ENCODE measurements at regions not wholly inside any gene's neighbourhood (a gene's known extent, or its start where the extent isn't known, plus 50 kb on each side); places are given as distances from the start of the nearest gene placed in this dataset.

DNA sequence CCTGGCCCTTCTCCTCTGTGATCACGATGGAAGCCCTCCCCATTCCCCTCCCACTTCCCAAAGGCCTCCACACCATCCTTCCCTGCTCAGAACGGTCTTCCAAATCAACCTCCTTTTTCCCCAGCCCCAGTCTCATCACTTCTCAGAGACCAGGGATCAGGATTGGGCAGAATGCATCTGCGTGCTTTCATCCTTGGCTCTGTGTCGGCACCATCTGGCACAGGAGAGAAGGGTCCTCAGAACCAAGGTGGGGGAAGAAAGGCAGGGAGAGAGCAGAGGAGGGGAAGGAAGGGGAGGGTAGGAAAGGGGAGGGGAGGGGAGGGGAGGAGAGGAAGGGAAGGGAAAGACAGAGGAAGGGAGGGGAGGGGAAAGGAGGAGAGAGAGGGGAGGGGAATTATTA, 52.4 kb upstream of the FICD start:
- DNase-seq = no peak

DNA sequence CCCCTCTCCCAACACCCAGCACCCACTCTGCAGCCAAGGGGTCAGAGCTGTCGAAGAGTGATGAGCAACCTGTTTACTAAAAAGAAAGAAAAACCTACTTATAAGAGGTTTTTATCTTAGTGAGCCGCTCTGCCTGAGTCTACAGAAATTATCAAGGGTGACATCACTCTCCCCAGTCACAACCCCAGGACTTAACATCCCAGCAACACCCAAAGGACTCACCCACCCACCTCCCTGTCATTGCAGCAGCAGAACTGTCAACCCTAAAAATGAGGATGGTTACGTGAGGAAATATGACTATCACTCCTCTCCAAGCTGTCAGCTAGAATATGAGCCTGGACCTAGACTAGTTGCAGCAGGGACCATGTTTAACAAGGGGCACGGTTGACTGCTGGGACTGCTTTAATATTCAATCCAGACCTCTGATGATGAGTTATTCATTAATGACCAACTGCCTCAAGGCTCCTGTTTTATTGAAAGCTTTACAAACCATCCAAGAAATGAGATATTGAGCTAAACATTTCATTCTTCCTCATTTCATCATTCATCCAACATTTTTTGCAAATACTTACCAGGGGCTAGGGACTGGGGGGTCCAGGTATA, 53.9 kb upstream of the FICD start:
- no peak for DNase-seq

DNA sequence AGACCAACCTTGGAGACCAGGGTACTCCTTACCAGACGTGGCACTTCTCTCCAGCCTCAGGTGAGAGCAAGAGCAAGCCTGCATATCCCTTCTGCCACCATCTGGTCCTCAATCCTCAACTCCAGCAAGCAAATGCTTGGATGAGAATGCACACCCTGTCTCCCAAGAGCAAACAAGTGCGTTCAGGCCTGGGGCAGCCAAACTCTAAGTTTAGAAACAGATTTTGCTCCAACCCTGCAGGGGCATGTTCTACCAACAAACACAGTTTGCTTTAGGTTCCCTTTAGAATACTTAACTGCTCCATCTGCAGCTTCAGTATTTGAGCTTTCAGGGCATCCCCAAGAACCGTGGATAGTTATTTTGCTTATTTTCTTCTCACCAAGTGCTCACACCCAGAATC, 55.9 kb upstream of the FICD start:
- no peak for DNase-seq

DNA sequence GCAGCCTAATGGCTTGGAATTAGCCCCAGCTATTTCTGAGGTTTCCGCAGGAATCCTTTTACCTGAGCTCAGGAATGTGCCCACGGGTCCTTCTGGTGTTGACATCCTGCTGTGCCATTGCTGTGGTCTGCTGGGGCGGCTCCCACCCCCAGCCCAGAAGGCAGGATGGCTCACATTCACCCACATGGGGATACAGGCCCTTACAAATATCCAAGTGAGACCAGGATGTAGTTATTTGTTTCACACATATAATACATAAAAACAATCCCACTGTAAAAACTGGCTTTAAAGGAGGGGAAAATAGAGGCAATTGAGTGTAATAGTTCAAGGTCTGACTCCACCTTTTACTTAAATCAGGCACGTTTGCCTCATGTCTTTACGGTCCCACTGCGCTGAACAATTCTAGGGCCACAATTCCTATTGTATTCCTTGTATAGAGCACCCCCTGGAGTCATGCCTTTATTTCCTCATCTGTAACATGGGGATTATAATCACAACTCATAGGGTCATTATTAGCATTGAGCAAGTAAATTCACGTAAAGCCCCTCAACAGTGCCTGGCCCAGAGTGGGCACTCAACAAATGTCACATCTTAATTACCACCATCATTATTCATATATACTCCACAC, 57.2 kb upstream of the FICD start:
- DNase-seq = no peak

DNA sequence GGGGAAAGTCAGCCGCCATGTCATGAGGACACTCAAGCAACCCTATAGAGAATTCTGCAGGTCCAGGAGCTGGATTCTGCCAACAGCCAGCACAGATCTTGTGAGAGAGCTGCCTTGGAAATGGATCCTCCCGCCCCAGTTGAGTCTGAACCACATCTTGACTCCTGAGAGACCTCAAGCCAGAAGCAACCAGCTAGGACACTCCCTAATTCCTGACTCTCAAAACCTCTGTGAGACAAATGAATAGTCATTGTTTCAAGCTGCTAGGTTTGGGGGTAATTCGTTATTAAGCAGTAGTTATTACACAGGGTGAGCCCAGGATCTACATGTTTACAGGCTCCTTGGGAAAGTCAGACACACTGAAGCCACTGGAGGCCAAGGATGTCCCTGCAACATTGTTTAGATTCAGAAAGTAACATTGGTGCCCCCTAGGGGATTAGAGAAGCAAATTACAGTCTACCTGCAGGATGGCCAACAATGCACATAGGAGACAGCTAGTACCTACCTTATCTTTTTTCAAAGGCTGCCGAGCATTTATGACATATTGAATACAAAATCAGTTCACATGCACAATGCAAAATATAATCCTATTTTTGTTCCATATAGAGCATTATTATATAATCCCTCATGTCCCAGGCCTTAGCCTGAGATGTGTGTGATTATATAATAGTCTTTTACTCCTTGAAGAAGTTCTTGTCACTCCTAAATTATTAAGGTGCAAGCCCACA, 57.9 kb upstream of the FICD start:
- DNase-seq = peak; percentile 51

DNA sequence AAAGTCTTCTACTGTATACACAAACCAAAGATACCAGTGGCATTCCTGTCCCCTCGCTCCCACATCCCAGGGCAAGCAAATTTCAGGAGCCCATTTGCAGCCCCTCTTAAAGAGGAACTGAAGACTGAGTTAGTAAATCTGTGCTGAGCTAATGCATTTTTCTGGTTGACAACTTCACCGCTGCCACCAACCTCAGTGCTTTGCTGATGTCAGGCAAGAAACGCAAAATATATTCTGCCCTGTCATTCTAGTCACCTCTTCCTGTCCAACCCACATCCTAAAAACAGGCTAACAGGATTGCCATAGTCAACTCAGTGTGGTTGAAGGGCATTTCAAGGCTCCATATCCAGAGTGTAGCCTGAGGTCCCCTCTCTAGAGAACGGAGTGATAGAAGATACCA, 59.4 kb upstream of the FICD start:
- DNase-seq = no peak

DNA sequence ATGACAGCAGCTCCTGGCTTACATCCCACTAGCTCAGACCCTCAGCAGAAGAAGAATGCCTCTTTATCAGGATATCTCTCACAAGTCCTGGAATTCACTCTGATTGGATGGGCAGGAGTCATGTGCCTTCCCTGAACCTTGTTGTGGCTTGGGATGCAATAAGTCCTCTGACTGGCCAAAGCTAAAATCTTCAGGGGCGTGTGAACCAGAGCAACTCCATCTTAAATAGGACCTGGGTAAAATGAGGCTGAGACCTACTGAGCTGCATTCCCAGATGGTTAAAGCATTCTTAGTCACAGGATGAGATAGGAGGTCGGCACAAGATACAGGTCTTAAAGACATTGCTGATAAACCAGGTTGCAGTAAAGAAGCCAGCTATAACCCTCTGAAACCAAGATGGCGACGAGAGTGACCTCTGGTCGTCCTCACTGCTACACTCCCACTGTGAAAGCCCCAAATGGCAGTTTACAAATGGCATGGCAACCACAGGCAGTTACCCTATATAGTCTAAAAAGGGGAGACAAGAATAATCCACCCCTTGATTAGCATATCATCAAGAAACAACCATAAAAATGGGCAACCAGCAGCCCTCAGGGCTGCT, 60.4 kb upstream of the FICD start:
- DNase-seq = no peak

DNA sequence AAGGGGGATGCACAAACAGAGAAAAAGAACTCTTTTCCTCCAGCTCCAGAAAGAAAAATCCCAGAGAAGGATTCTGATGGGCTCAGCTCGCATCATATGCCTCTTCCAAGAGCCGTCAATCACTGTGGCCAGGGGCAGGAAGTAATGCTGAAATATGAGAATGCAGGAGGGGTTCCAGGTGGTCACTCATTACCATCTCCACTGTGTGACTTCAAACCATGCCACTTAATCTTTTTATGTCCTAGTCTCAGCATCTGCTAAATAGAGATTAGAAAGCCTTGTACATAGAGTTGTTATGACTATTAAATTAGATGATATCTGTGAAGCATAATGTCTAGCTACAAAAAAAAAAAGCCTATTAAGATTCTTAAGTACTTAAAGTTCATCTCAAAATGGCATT, 65.6 kb upstream of the FICD start:
- DNase-seq = no peak

DNA sequence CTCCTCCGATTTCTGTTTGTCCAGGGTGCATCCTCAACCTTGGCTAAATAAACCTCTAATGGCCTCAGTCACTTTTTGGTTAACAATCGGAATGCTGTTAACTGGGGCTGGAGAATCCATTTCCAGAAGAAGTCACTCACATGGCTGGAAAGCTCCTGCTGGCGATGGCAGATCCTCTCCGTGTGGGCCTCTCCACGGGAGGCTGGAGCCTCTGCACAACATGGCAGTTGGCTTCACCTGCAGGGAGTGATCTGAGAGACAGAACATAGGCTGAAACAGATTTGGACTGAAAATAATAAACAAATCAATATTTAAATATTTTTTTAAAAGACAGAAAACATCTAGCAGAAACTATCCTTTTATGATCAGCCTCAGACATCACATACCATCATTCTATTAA, 66.8 kb upstream of the FICD start:
- DNase-seq = no peak

DNA sequence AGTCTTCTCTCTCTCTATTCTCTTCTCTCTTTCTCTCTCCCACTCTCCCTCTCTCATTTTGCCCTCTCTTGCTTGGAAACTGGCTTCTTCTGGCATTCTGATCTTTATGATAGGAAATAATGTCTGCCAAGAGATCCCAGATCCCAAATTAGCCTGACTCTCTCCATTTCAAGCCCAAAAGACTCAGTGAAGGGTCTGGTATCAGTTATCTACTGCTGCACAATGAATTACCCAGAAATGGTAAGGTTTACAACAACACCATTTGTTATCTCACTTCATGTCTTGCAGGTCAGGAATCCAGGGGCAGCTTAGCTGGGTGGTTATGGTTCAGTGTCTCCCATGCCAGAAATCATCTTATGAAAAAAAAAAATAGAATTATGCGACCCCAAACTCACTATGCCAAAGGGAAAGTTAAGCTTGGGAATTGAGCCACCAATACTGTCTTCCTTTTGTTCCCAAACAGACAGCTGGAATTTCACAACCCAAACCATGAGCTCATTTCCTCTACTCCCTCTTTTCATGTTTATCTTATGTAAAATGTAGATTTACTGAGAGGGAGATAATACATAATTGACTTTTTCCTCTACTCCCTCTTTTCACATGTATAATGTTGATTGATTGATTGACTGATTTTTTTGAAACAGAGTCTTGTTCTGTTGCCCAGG, 67.8 kb upstream of the FICD start:
- DNase-seq = peak; percentile 15

DNA sequence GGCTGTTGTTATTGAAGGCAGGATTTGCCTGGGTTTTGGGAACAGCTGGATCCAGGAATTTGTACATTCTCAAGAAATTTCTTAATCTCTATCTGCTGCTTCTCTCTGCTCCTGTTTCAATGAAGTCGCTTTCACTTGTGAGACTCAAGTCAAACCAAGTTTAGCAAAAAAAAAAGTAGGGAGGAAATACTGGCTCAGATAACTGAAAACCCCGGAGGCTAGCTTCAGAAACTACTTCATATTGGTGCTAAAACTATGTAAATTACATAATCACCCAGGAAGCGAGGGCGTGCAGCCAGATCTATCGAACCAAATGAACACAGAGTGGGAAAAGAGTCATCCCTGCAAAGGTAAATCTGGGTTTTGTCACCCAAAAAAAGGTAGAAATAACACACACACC, 68.3 kb upstream of the FICD start:
- DNase-seq = peak; percentile 9

DNA sequence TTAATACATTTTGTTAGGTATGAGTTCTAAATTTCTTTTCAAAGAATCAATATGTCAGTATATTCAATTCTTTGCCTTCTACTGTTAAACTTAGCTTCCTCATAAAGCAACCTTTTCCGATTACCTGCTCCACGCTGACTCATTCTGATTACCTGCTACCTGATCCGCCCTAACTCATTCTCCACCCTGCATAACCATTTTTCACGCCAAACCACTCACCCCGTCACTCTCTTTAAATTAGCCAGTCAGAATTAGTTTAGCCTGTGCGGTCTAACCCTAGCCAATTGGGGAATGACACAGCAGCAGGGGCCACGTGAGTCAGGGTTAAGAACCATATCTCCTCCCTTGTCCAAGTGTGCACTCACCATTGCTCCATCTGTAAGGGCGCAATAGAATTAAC, 72.2 kb upstream of the FICD start:
- DNase-seq = no peak

DNA sequence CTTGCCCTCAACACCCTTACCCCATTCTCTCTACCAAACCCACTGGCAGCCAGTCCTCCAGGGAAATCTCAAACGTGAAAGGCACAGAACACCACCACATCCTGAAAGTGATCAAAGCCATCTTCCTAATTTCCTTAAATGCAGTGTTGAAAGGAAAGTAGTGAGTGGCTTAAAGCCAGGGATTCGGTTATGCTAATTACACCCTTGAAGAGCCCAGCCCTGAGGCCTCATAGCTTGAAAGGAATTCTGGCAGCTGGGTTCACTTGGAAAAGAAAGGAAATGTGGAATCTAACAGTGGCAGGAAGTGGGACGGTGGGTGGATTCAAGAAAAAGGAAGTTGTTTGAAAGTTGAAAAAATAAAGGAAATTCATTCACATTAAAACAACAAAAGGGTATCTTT, 73.0 kb upstream of the FICD start:
- peak; percentile 12 for DNase-seq

DNA sequence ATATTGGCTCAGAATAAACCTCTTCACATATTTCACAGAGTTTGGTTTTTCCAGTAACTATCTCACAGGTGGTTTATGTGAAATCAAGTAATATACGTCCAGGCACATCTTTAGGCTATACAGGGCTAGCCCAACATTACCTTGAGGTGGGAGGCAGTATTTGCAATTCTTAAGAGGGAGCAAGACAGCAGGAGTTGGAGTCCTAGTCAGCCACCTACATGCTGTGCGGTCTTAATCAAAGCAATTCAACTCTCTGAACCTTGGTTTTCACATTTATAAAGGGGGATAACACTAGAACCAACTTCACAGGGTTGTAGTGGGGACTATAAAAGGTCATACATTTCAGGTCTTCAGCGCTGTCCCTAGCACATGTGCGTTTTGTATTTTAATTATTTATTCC, 73.5 kb upstream of the FICD start:
- DNase-seq = no peak

DNA sequence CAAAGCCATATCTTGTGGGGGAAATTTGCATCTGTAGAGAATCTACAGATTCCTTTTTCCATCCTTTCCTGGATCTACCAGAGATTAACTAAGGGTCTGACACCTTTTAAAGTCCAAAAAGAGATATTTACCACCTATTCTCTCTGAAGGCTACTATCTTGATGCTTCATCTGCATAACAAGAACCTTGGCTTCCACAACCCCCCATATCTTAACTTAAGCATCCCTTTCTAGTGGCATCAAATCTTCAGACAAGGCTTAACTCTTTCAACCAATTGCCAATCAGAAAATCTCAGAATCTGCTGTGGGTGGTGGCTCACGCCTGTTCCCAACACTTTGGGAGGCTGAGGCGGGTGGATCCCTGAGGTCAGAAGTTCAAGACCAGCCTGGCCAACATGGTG, 74.3 kb upstream of the FICD start:
- DNase-seq = no peak

DNA sequence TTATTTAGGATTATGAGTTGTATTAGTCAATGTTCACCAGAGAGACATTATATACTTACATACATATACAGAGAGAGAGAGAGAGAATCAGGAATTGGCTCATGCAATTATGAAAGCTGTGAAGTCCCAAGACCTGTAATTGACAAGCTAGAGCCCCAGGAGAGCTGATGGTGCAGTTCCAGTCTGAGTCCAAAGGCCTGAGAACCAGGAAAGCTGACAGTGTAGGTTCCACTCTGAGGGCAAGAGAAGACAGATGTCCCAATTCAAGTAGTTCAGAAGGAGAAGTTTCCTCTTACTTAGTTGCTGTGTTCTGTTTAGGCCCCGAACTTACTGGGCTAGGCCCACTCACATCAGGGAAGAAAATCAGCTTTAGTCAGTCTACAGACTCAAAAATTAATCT, 76.4 kb upstream of the FICD start:
- DNase-seq = no peak

DNA sequence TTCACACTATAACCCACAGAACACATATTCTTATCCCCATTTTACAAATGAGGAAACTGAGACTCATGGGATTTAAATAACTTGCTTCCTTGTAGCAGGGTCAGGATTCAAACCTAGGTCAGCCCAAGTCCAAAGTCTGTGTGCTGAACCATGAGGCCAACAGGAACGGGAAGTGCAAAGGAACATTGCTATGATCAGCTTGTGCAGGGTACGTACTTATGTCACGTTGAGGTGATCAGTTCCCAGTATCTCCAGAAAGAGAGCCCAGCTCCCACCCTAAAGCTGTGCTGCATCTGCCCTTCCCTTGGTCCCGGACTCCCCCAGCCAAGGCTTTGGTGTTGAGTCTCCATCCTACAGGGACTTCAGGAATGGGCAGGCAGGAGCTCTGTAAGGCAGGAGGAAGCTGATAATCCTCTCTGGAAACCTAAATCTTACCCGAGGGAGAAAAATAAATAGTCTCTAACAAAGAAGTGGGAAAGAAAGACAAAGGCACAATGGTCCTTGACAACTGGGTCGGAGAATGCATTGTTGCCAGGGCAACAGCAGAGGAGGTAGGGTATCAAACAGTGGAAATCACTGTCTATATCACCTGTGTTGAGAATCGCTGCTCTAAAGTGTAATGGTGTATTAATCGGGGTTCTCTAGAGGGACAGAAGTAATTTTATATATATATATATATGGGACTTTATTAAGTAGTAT, 82.5 kb upstream of the FICD start:
- no peak for DNase-seq

DNA sequence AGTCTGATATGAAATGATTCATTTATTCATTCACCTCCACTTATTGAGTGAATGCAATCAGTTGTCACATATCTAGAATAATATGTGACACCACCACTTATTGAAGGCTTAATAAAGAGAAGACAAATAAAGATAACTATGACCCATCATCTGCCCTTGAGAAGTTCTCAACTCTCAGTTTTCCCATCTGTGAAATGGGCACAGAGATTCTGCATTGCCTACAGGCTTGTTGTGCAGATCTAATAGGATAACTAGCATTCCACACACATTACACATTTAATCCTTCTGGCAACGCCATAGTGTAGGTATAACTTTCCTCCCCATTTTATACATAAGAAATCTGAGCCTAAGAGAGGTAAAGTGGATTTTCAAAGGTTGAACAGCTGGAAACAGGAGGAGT, 84.2 kb upstream of the FICD start:
- DNase-seq = no peak

DNA sequence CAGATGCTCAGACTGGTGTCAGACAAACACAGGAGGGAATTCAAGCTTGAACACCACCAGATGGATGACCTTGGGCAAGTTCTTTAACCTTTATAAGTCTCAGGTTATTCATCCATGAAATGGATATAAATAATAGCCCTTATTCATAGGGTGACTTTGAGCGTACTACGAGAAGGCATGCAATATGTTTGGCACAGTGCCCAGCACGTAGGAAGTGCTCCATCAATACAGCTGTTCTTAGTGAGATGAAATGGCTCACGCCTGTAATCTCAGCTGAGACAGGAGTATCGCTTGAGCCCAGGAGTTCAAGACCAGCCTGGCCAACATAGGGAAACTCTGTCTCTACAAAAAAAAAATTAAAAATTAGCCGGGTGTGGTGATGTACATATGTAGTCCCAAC, 84.8 kb upstream of the FICD start:
- peak; percentile 19 for DNase-seq

DNA sequence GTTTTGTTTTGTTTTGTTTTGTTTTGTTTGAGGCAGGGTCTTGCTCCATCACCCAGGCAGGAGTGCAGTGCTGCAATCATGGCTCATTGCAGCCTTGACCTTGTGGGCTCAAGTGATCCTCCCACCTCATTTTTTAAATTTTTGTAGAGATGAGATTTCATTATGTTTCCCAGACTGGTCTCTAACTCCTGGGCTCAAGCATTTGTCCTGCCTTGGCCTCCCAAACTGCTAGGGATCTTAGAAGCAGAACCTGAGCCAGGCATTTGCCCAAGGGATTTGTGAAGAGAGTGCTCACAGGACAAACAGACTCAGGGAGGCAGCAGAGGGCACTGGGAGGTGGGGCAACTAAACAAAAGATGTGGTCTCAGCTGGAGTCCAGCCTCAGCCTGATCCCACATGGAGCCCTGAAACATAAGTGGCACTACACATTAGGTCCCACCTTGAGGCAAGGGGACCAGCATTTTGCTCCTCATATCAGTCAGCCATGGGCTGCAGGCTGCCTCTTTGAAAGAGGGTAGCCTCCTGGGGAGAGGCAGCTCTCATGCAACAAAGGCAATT, 86.2 kb upstream of the CMKLR1 start:
- DNase-seq = peak; percentile 7

DNA sequence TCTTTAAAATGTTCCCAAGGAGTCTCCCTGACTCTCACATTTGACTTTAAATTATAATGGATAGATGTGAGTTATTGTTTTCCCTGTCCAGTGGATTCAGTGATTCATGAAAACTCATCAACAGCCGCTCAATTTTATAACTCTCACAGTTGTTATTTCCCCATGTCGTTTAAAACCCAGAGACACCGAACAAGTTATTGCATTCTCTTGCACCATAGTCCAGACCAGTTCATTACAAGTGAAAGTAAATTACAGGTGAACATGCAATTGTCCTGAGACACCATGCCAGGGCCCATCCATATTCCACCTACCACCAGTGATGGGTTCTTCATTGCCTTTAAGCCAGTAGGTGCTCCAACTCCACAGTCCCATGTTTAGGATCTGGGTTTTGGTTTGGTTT, 85.7 kb upstream of the CMKLR1 start:
- DNase-seq = no peak

DNA sequence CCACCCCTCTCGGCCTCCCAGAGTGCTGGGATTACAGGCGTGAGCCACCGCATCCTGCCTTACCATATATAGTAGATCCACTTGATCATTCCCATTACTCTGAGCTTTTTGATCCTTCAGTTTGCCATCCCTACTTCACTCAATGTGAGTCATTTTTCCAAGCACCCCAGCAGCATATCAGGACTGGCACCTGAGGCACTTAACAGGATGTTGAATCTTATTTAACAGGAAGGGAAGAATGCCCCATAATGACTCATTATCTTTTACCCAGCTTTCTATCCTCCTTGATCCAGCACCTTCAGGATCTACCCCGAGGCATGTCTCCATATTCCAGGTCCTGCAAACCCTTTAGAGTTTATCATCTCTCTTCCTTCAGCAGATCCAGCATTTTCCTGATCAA, 84.9 kb upstream of the CMKLR1 start:
- no peak for DNase-seq

DNA sequence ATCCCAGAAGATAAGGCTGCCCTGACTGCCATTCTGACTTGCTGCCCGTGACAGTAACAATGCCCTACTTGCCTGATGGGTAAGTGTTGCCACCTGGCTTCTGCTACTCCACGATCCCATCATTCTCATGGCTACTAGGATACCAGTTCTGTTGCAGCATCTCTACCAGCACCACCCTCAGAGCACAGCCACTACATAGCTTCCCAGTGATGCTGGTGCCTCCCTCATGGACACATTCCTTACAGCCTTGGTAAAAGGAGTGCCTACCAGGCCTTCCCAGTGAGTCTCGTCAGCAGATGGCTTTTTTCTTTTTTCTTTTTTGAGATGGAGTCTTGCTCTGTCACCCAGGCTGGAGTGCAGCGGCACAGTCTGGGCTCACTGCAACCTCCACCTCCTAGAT, 84.4 kb upstream of the CMKLR1 start:
- DNase-seq = no peak

Data from fibroblast of skin of right quadriceps (primary cell).